IPS-18a (cell line): ENCODE measurements at regions not wholly inside any gene's neighbourhood (a gene's known extent, or its start where the extent isn't known, plus 50 kb on each side); places are given as distances from the start of the nearest gene placed in this dataset.
"Not testable (repeated sequence)": the region's sequence is repeated elsewhere in the genome, so short reads cannot be mapped to it uniquely, and the experiment has no call there.

Source experiments
- H3K27ac ChIP-seq: one replicate; pipeline ENCODE4 v1.5.1; 2013; ENCODE audit warnings: low read length
- H3K27me3 ChIP-seq: one replicate; pipeline ENCODE4 v1.6.1; 2013; ENCODE audit warnings: mild to moderate bottlenecking, low read length; ENCODE audit not compliant: control insufficient read depth, insufficient read depth
- H3K36me3 ChIP-seq: one replicate; pipeline ENCODE4 v1.6.1; 2013; ENCODE audit warnings: low read depth, low read length; ENCODE audit not compliant: control insufficient read depth
- H3K4me1 ChIP-seq: one replicate; pipeline ENCODE4 v1.6.1; 2013; ENCODE audit warnings: low read depth, low read length; ENCODE audit not compliant: control insufficient read depth
- H3K4me3 ChIP-seq: one replicate; pipeline ENCODE4 v1.5.1; 2013; ENCODE audit warnings: low read length
- H3K9ac ChIP-seq: one replicate; pipeline ENCODE4 v1.6.1; 2013; ENCODE audit warnings: mild to moderate bottlenecking, low read length, moderate library complexity
- H3K9me3 ChIP-seq: one replicate; pipeline ENCODE4 v1.6.1; 2013; ENCODE audit warnings: low read depth, low read length; ENCODE audit not compliant: control insufficient read depth

- not testable (repeated sequence) for H3K27ac ChIP-seq, H3K4me3 ChIP-seq, H3K9ac ChIP-seq, H3K36me3 ChIP-seq, H3K27me3 ChIP-seq, H3K9me3 ChIP-seq
- peaks cover 40% of the 10 kb centered on the region for H3K4me1 ChIP-seq
These were observed 76.8 kb upstream of the DST start for GRCh38 chr6:56719315-56720058.

- Histone ChIP-seq H3K9ac (no peak overlapping the region), H3K27me3 (no peaks in the 10 kb centered on the region), H3K4me1 (peaks cover 48% of the 10 kb centered on the region), H3K27ac (no peak overlapping the region), H3K36me3 (no peaks in the 10 kb centered on the region), H3K4me3 (no peak overlapping the region), H3K9me3 (peaks cover 6% of the 10 kb centered on the region)
These were observed 75.5 kb upstream of the DST start for GRCh38 chr6:56718236-56718635.

DNA sequence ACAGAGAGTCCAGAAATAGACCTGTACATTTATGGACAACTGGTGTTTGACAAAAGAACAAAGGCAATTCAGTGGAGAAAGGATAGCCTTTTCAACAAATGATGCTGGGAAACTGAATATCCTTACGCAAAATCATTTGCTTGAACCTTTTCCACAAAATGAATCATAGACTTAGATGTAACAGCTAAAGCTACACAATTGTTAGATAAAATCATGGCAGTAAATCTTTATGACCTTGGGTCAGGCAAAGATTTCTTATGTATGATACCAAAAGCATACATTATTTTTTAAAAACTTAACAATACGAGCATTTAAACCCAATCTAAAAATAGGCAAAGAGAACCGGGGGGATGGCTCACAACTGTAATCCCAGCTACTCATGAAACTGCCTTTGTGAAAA, 73.5 kb upstream of the DST start:
- H3K9ac ChIP-seq, result no peak overlapping the region
- no peak overlapping the region for H3K4me3 ChIP-seq
- no peak overlapping the region for H3K27ac ChIP-seq
- H3K36me3 ChIP-seq, result no peaks in the 10 kb centered on the region
- no peaks in the 10 kb centered on the region for H3K27me3 ChIP-seq
- peaks cover 6% of the 10 kb centered on the region for H3K9me3 ChIP-seq
- H3K4me1 ChIP-seq, result peaks cover 53% of the 10 kb centered on the region

DNA sequence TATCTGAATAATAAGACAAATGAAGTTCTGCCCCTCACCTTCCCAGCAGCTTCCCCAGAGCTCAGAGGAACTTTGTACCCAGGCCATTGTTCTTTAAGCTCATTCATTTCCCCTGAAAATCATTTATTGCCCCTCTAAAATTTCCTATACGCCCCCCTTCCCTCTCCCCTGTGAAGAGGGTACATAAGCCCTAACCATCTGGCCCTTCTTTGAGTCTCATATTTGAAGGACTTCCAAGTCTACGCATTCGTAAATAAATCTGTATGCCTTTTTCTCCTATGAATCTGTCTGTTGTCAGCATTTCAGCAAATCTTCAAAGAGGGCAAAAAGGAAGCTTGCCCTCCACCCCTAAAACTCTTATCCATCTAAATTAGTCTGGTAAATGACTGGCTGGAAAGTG, 73.1 kb upstream of the DST start:
- Histone ChIP-seq H3K27ac (no peak overlapping the region), H3K4me3 (no peak overlapping the region), H3K9me3 (peaks cover 6% of the 10 kb centered on the region), H3K27me3 (no peaks in the 10 kb centered on the region), H3K36me3 (no peaks in the 10 kb centered on the region), H3K9ac (no peak overlapping the region), H3K4me1 (peaks cover 53% of the 10 kb centered on the region)

GRCh38 chr6:56714982-56715456, 72.3 kb upstream of the DST start:
- Histone ChIP-seq H3K9me3 (peaks cover 6% of the 10 kb centered on the region), H3K27ac (no peak overlapping the region), H3K4me3 (no peak overlapping the region), H3K27me3 (no peaks in the 10 kb centered on the region), H3K9ac (no peak overlapping the region), H3K36me3 (no peaks in the 10 kb centered on the region), H3K4me1 (peaks cover 56% of the 10 kb centered on the region)

GRCh38 chr6:56714273-56714672, 71.6 kb upstream of the DST start:
- Histone ChIP-seq H3K27me3 (no peaks in the 10 kb centered on the region), H3K9me3 (peaks cover 6% of the 10 kb centered on the region), H3K9ac (no peak overlapping the region), H3K27ac (no peak overlapping the region), H3K4me3 (no peak overlapping the region), H3K36me3 (no peaks in the 10 kb centered on the region), H3K4me1 (peaks cover 64% of the 10 kb centered on the region)

DNA sequence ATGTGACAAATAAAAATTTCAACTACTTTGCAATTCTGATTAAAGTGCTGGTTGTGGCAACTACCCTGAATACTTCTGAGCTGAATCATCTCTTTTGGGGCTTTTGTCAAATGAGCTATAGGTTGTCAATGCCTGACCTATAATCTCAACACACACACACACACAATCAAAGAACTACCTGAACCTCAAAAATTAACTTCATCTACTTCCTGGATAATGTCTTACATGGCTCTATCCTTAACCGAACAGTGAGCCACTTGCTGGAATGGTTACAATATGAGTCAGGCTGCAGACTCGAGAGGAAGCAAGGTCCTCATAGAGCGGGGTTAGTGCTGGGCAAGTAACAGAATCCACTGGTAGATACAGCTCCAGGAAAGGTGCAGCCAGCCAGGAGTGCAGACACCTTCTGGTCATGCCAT, 70.6 kb upstream of the DST start:
- Histone ChIP-seq H3K9ac (no peak overlapping the region), H3K9me3 (peaks cover 3% of the 10 kb centered on the region), H3K27ac (no peak overlapping the region), H3K4me1 (peaks cover 64% of the 10 kb centered on the region), H3K36me3 (no peaks in the 10 kb centered on the region), H3K27me3 (no peaks in the 10 kb centered on the region), H3K4me3 (no peak overlapping the region)

- Histone ChIP-seq H3K27ac (no peak overlapping the region), H3K4me1 (peaks cover 46% of the 10 kb centered on the region)
These were observed 68.3 kb upstream of the DST start for GRCh38 chr6:56710967-56711366.

GRCh38 chr6:56709650-56710049, 67.0 kb upstream of the DST start:
- Histone ChIP-seq H3K9ac (no peak overlapping the region), H3K27ac (no peak overlapping the region), H3K9me3 (no peaks in the 10 kb centered on the region), H3K27me3 (no peaks in the 10 kb centered on the region), H3K4me3 (peak overlapping the region; percentile 4), H3K4me1 (peaks cover 32% of the 10 kb centered on the region), H3K36me3 (no peaks in the 10 kb centered on the region)

More at GRCh38 chr6:56710967-56711366, 68.3 kb upstream of the DST start:
- Histone ChIP-seq H3K4me3 (no peak overlapping the region), H3K27me3 (no peaks in the 10 kb centered on the region), H3K9ac (no peak overlapping the region), H3K9me3 (no peaks in the 10 kb centered on the region), H3K36me3 (no peaks in the 10 kb centered on the region)

- Histone ChIP-seq H3K27ac (no peak overlapping the region), H3K36me3 (no peaks in the 10 kb centered on the region), H3K4me1 (peaks cover 27% of the 10 kb centered on the region), H3K4me3 (no peak overlapping the region), H3K9ac (no peak overlapping the region), H3K9me3 (no peaks in the 10 kb centered on the region), H3K27me3 (no peaks in the 10 kb centered on the region)
These were observed 66.3 kb upstream of the DST start for GRCh38 chr6:56708810-56709597.

DNA sequence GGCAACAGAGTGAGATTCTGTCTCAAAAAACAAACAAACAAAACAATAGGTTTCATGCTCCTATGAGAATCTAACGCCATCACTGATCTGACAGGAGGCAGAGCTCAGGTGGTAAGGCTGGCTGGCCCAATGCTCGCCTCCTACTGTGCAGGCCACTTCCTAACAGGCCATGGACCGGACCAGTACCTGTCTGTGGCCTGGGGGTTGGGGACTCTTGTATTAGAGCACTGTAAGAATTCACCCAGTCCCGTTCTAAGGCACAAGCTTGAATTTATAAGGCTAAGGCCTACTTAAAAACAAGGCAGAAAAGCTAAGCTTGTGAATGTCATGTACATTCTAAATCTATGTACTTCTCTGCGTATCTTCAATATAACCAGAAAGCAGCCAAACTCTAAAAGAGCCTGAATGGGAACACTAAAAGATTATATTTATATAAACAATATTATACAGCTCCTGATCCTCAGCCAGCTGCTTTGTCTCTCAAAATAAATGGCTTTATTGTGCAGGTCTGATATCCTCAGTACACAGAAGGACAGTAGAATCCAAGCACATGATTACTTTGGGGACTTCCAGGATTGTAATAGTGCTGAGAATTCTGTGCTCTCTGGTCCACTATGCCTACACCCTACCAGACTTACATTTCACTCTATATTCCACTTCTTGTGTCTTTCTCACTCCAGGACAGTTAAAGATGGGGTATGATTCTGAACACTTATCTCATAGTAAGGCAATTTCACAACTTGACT, 64.5 kb upstream of the DST start:
- H3K4me1 ChIP-seq, result peaks cover 14% of the 10 kb centered on the region
- no peak overlapping the region for H3K27ac ChIP-seq
- H3K36me3 ChIP-seq, result no peaks in the 10 kb centered on the region
- no peaks in the 10 kb centered on the region for H3K27me3 ChIP-seq
- H3K9ac ChIP-seq, result no peak overlapping the region
- H3K4me3 ChIP-seq, result no peak overlapping the region
- H3K9me3 ChIP-seq, result no peaks in the 10 kb centered on the region
